ENCODE measurements at regions not wholly inside any gene's neighbourhood (a gene's known extent, or its start where the extent isn't known, plus 50 kb on each side); places are given as distances from the start of the nearest gene placed in this dataset.

DNA sequence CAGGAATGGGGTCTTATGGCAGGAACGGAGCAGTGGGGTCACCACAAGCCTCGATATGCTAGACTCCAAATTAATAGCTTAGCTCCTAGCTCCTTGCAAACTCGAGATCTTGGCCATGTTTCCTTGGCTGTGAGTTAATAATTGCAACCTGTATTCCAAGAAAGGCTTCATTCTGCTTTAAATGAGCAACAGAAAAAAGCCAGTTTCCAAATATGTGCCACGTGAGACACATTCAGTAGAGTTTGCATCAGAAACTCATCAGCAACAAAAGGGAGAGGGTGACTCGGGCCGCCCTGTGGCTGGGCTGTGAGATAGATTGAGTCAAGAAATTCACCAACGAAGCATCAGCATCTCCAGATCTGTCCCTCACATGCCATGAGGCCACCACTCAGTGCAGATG lies 112.0 kb downstream of the NPTX2 start:
- CTCF ChIA-PET = interaction anchor here (1.2 to 2.7 kb wide), 2 partner anchors 17 to 103 kb away, joined by 3 to 16 read pairs; no protein-coding TSS in a partner anchor
- H3K4me1 ChIP-seq (ENCODE audit: control insufficient read depth in 1 of 2, insufficient read depth in 2 of 2, low read length in 2 of 2) = peaks cover 7 to 17% of the 10 kb centered on the region in 2 experiments; a peak in 3 of 4 replicates
- RAD21 ChIA-PET (ENCODE audit: low non-redundant PET in 1 of 2, low total read pairs in 2 of 2, uncharacterized antibody in 2 of 2, unreplicated experiment in 2 of 2) = interaction anchor here in 1 of 2 experiments (0.6 kb wide), 1 partner anchor 17 kb away, joined by 4 read pairs; no protein-coding TSS in a partner anchor
- H3K4me3 ChIP-seq (replicated peaks in 1 of 2; ENCODE audit: low read depth in 1 of 2, low read length in 2 of 2) = no peak overlapping the region
- no peak overlapping the region for H3K4me2 ChIP-seq (ENCODE audit: low read length)
- no peaks in the 10 kb centered on the region for H4K20me1 ChIP-seq (ENCODE audit: insufficient read depth)
- no peaks in the 10 kb centered on the region for H3K9me2 ChIP-seq (ENCODE audit: insufficient read depth)
- H3K27me3 ChIP-seq (ENCODE audit: insufficient read depth, low read length) = no peaks in the 10 kb centered on the region
- no peaks in the 10 kb centered on the region for H3K36me3 ChIP-seq (ENCODE audit: control insufficient read depth in 1 of 2, insufficient read depth in 2 of 2, low read length in 2 of 2)
- no peak overlapping the region for H3K27ac ChIP-seq (ENCODE audit: low read depth, low read length)
- H3K79me2 ChIP-seq (ENCODE audit: insufficient read depth, low read length) = no peaks in the 10 kb centered on the region
- POLR2A ChIA-PET = no interaction called here
- intact Hi-C loops (cut with micrococcal nuclease) = no loop called here
- BruUV-seq (replicated peaks) = no TSS peak
- no peaks in the 10 kb centered on the region; a peak in 1 of 4 replicates for H3K9me3 ChIP-seq (ENCODE audit: control insufficient read depth in 1 of 2, insufficient read depth in 1 of 2, low read depth in 1 of 2, low read length in 2 of 2)
- no peak overlapping the region for H2AFZ ChIP-seq (ENCODE audit: low read depth, low read length, poor library complexity, severe bottlenecking)
- no peak overlapping the region for H3K9ac ChIP-seq (ENCODE audit: low read length)
- ATAC-seq (no peak), DNase-seq (ENCODE audit: low read depth, low spot score) (no peak)
- TF ChIP-seq ZNF274 (IDR thresholded peaks at IDR 0.05; ENCODE audit: low read depth, low read length) = no peak
- TF ChIP-seq EZH2phosphoT487 (IDR thresholded peaks at IDR 0.05; ENCODE audit: borderline replicate concordance) = no peak
- no peak for TF ChIP-seq FOSL1 (IDR thresholded peaks at IDR 0.05; ENCODE audit: low read depth)
- no peak for TF ChIP-seq SRF (IDR thresholded peaks at IDR 0.05; ENCODE audit: low read depth)
- TF ChIP-seq ZBTB33 (IDR thresholded peaks at IDR 0.05; ENCODE audit: extremely low read depth, insufficient replicate concordance, low read length) = no peak
- no peak for TF ChIP-seq RAD21 (IDR thresholded peaks at IDR 0.05; ENCODE audit: low read depth)
- no peak for TF ChIP-seq TCF7L2 (IDR thresholded peaks at IDR 0.05; ENCODE audit: borderline replicate concordance, extremely low read depth, insufficient read depth, insufficient read length)
- no peak for TF ChIP-seq ATF3 (IDR thresholded peaks at IDR 0.05)
- no peak for TF ChIP-seq SIN3A (IDR thresholded peaks at IDR 0.05; ENCODE audit: low read depth)
- no peak for TF ChIP-seq EZH2 (IDR thresholded peaks at IDR 0.05)
- no peak for TF ChIP-seq MAX (IDR thresholded peaks at IDR 0.05)
- no peak for TF ChIP-seq JUND (IDR thresholded peaks at IDR 0.05)
- TF ChIP-seq POLR2A (IDR thresholded peaks at IDR 0.05; ENCODE audit: borderline replicate concordance, extremely low read depth, insufficient read depth, insufficient read length) = no peak
- TF ChIP-seq ZFX (IDR thresholded peaks at IDR 0.05) = no peak
- TF ChIP-seq, protein P1, sequence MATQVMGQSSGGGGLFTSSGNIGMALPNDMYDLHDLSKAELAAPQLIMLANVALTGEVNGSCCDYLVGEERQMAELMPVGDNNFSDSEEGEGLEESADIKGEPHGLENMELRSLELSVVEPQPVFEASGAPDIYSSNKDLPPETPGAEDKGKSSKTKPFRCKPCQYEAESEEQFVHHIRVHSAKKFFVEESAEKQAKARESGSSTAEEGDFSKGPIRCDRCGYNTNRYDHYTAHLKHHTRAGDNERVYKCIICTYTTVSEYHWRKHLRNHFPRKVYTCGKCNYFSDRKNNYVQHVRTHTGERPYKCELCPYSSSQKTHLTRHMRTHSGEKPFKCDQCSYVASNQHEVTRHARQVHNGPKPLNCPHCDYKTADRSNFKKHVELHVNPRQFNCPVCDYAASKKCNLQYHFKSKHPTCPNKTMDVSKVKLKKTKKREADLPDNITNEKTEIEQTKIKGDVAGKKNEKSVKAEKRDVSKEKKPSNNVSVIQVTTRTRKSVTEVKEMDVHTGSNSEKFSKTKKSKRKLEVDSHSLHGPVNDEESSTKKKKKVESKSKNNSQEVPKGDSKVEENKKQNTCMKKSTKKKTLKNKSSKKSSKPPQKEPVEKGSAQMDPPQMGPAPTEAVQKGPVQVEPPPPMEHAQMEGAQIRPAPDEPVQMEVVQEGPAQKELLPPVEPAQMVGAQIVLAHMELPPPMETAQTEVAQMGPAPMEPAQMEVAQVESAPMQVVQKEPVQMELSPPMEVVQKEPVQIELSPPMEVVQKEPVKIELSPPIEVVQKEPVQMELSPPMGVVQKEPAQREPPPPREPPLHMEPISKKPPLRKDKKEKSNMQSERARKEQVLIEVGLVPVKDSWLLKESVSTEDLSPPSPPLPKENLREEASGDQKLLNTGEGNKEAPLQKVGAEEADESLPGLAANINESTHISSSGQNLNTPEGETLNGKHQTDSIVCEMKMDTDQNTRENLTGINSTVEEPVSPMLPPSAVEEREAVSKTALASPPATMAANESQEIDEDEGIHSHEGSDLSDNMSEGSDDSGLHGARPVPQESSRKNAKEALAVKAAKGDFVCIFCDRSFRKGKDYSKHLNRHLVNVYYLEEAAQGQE (IDR thresholded peaks at IDR 0.05; ENCODE audit: low read depth) = no peak
- TF ChIP-seq ELF1 (IDR thresholded peaks at IDR 0.05; ENCODE audit: borderline replicate concordance, low read depth) = no peak
- no peak for TF ChIP-seq EGR1 (IDR thresholded peaks at IDR 0.05; ENCODE audit: low read depth)
- TF ChIP-seq, protein P2, sequence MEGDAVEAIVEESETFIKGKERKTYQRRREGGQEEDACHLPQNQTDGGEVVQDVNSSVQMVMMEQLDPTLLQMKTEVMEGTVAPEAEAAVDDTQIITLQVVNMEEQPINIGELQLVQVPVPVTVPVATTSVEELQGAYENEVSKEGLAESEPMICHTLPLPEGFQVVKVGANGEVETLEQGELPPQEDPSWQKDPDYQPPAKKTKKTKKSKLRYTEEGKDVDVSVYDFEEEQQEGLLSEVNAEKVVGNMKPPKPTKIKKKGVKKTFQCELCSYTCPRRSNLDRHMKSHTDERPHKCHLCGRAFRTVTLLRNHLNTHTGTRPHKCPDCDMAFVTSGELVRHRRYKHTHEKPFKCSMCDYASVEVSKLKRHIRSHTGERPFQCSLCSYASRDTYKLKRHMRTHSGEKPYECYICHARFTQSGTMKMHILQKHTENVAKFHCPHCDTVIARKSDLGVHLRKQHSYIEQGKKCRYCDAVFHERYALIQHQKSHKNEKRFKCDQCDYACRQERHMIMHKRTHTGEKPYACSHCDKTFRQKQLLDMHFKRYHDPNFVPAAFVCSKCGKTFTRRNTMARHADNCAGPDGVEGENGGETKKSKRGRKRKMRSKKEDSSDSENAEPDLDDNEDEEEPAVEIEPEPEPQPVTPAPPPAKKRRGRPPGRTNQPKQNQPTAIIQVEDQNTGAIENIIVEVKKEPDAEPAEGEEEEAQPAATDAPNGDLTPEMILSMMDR (IDR thresholded peaks at IDR 0.05 in 2 of 3, conservative IDR thresholded peaks at IDR 0.05 in 1 of 3; ENCODE audit: borderline replicate concordance in 1 of 3, insufficient read depth in 1 of 3, low read depth in 2 of 3, low read length in 2 of 3) = no peak
- TF ChIP-seq SP1 (IDR thresholded peaks at IDR 0.05; ENCODE audit: low read depth) = no peak

Data from HCT116 (cell line).